Hepatocyte (in vitro differentiated cells): ENCODE measurements at regions not wholly inside any gene's neighbourhood (a gene's known extent, or its start where the extent isn't known, plus 50 kb on each side); places are given as distances from the start of the nearest gene placed in this dataset.

Experiments
- DNase-seq: peaks from one replicate; pipeline ENCODE4 v3.0.0-alpha.2; 2016; ENCODE audit warnings: low spot score
- H2AFZ ChIP-seq: fragments of 200-600 bp; sonication (generic); 2 replicates; pipeline ENCODE4 v1.6.0; 2016; ENCODE audit warnings: antibody characterized with exemption, mild to moderate bottlenecking
- H3K27ac ChIP-seq: fragments of 200-600 bp; sonication (generic); 2 replicates; pipeline ENCODE4 v1.5.1; 2016; ENCODE audit warnings: mild to moderate bottlenecking
- H3K27me3 ChIP-seq: fragments of 200-600 bp; sonication (generic); 2 replicates; pipeline ENCODE4 v1.6.1; 2016
- H3K36me3 ChIP-seq: fragments of 200-600 bp; sonication (generic); replicated peaks from 2 replicates; pipeline ENCODE4 v1.5.1; 2016; ENCODE audit warnings: low read depth; ENCODE audit not compliant: insufficient read depth
- H3K4me1 ChIP-seq: fragments of 200-600 bp; sonication (generic); 2 replicates; pipeline ENCODE4 v1.5.1; 2016; ENCODE audit warnings: mild to moderate bottlenecking, moderate library complexity; ENCODE audit not compliant: insufficient read depth
- H3K4me2 ChIP-seq: fragments of 200-600 bp; sonication (generic); 2 replicates; pipeline ENCODE4 v1.6.0; 2016
- H3K4me3 ChIP-seq: fragments of 200-600 bp; sonication (generic); 2 replicates; pipeline ENCODE4 v1.5.1; 2016; ENCODE audit warnings: mild to moderate bottlenecking
- H3K79me2 ChIP-seq: fragments of 200-600 bp; sonication (generic); 2 replicates; pipeline ENCODE4 v1.6.0; 2017; ENCODE audit warnings: mild to moderate bottlenecking
- H3K9me2 ChIP-seq: fragments of 200-600 bp; sonication (generic); replicated peaks from 2 replicates; pipeline ENCODE4 v1.6.0; 2017; ENCODE audit warnings: mild to moderate bottlenecking; ENCODE audit not compliant: insufficient read depth
- H3K9me3 ChIP-seq: fragments of 200-600 bp; sonication (generic); 2 replicates; pipeline ENCODE4 v1.5.1; 2016; ENCODE audit warnings: low read depth, mild to moderate bottlenecking
- H4K20me1 ChIP-seq: fragments of 200-600 bp; sonication (generic); 2 replicates; pipeline ENCODE4 v1.6.0; 2016; ENCODE audit warnings: mild to moderate bottlenecking; ENCODE audit not compliant: insufficient read depth, poor library complexity, severe bottlenecking
- EZH2 ChIP-seq: fragments of 200-600 bp; sonication (generic); IDR thresholded peaks from 2 replicates; pipeline ENCODE4 v1.6.1; 2016; ENCODE audit warnings: antibody characterized with exemption, mild to moderate bottlenecking, borderline replicate concordance
- EZH2phosphoT487 ChIP-seq: fragments of 200-600 bp; sonication (generic); IDR thresholded peaks from one replicate; pipeline ENCODE4 v1.6.1; 2018; ENCODE audit warnings: antibody characterized with exemption, mild to moderate bottlenecking, low read depth, moderate library complexity; ENCODE audit not compliant: unreplicated experiment, severe bottlenecking
- WGBS: methylation state at CpG from one replicate; pipeline ENCODE4 v1.1.6; 2016; ENCODE audit warnings: low lambda C conversion rate; ENCODE audit errors: missing lambda C conversion rate; 5-methylcytosine and 5-hydroxymethylcytosine counted together
- TF ChIP-seq, protein P1 (sequence below): fragments of 200-600 bp; sonication (generic); IDR thresholded peaks from 2 replicates; pipeline ENCODE4 v1.5.1; 2016; ENCODE audit warnings: antibody characterized with exemption, mild to moderate bottlenecking; ENCODE audit not compliant: poor library complexity

DNA sequence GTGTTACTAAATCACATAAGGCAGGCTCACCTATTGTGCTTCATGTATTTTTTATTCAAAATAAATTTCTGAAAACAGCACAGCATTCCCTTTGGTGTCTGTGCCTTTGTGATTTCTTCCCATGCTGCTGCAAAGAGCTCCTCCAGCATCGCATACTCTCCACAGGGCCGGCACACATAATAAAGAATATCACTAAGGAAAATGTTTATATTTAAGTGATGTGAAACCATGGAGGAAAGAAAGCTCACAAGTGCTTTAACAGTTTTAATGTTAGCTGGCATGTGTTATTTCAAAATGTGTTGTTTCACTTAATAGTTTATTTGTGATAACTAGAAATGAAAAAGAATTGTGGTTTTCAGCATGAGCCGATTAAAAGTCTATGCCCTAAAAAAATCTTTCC lies 241.3 kb upstream of the ANO3 start:
- no peaks in the 10 kb centered on the region for H3K9me2 ChIP-seq
- H4K20me1 ChIP-seq, result no peaks in the 10 kb centered on the region
- TF ChIP-seq EZH2phosphoT487 (no peak), EZH2 (no peak)
- TF ChIP-seq, protein P1, sequence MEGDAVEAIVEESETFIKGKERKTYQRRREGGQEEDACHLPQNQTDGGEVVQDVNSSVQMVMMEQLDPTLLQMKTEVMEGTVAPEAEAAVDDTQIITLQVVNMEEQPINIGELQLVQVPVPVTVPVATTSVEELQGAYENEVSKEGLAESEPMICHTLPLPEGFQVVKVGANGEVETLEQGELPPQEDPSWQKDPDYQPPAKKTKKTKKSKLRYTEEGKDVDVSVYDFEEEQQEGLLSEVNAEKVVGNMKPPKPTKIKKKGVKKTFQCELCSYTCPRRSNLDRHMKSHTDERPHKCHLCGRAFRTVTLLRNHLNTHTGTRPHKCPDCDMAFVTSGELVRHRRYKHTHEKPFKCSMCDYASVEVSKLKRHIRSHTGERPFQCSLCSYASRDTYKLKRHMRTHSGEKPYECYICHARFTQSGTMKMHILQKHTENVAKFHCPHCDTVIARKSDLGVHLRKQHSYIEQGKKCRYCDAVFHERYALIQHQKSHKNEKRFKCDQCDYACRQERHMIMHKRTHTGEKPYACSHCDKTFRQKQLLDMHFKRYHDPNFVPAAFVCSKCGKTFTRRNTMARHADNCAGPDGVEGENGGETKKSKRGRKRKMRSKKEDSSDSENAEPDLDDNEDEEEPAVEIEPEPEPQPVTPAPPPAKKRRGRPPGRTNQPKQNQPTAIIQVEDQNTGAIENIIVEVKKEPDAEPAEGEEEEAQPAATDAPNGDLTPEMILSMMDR, result no peak
- H3K4me3 ChIP-seq, result no peak overlapping the region
- no peak for DNase-seq
- 82% methylated on average over 3 of the region's 3 CpGs for WGBS
- no peaks in the 10 kb centered on the region for H3K36me3 ChIP-seq
- H3K9me3 ChIP-seq, result no peaks in the 10 kb centered on the region
- H3K4me2 ChIP-seq, result no peak overlapping the region
- H3K27ac ChIP-seq, result no peak overlapping the region
- no peak overlapping the region for H2AFZ ChIP-seq
- no peaks in the 10 kb centered on the region for H3K79me2 ChIP-seq
- H3K27me3 ChIP-seq, result no peaks in the 10 kb centered on the region
- no peaks in the 10 kb centered on the region for H3K4me1 ChIP-seq

DNA sequence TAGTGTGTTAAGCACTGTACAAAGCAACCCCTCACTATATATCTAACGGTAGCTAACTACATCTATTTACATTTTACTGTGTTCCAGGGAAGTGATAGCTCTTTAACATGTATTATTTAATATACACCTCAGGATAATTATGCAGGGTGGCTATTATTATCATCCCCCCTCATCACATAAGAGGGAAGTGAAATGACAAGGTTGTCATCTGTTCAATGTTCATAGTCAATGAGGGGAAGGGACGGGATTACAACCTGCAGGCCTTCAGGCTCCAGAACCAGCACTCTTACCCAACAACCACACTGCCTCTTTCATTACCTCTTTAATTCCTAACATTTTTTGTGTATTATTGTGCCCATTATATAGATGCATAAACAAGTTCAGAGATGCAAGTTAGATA lies 238.7 kb upstream of the ANO3 start:
- H4K20me1 ChIP-seq, result no peaks in the 10 kb centered on the region
- H3K4me3 ChIP-seq, result no peak overlapping the region
- no peaks in the 10 kb centered on the region for H3K4me1 ChIP-seq
- 98% methylated on average over 2 of the region's 2 CpGs for WGBS
- H3K4me2 ChIP-seq, result no peak overlapping the region
- H3K79me2 ChIP-seq, result no peaks in the 10 kb centered on the region
- H3K9me3 ChIP-seq, result no peaks in the 10 kb centered on the region
- H3K27me3 ChIP-seq, result no peaks in the 10 kb centered on the region
- no peak for TF ChIP-seq EZH2phosphoT487
- TF ChIP-seq EZH2, result no peak
- TF ChIP-seq, protein P1, result no peak
- H3K9me2 ChIP-seq, result no peaks in the 10 kb centered on the region
- no peak for DNase-seq
- H3K27ac ChIP-seq, result no peak overlapping the region
- no peaks in the 10 kb centered on the region for H3K36me3 ChIP-seq
- no peak overlapping the region for H2AFZ ChIP-seq

DNA sequence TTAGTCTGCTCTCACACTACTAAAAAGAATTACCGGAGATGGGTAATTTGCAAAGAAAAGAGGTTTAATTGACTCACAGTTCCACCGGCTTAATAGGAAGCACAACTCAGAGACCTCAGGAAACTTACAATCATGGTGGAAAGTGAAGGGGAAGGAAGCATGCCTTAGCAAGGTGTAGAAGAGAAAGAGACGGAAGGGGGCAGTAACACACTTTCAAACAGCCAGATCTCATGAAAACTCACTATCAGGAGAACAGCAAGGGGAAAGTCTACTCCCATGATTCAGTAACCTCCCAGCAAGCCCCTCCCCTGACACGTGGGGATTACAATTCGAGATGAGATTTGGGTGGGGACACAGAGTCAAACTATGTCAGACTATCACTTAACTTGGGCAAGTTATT lies 236.6 kb upstream of the ANO3 start:
- Histone ChIP-seq H3K9me3 (no peaks in the 10 kb centered on the region), H3K9me2 (no peaks in the 10 kb centered on the region), H3K79me2 (no peaks in the 10 kb centered on the region), H2AFZ (no peak overlapping the region), H3K4me3 (no peak overlapping the region), H3K27me3 (no peaks in the 10 kb centered on the region), H3K4me1 (no peaks in the 10 kb centered on the region), H3K36me3 (no peaks in the 10 kb centered on the region), H3K4me2 (no peak overlapping the region), H4K20me1 (no peaks in the 10 kb centered on the region), H3K27ac (no peak overlapping the region)
- WGBS, result 71% methylated on average over 5 of the region's 5 CpGs
- DNase-seq, result no peak
- TF ChIP-seq, protein P1, result no peak
- TF ChIP-seq EZH2 (no peak), EZH2phosphoT487 (no peak)

GRCh38 chr11:26096451-26096850 lies 235.5 kb upstream of the ANO3 start:
- Histone ChIP-seq H4K20me1 (no peaks in the 10 kb centered on the region), H2AFZ (no peak overlapping the region), H3K4me1 (no peaks in the 10 kb centered on the region), H3K9me3 (no peaks in the 10 kb centered on the region), H3K79me2 (no peaks in the 10 kb centered on the region), H3K27me3 (no peaks in the 10 kb centered on the region), H3K27ac (no peak overlapping the region), H3K36me3 (no peaks in the 10 kb centered on the region), H3K9me2 (no peaks in the 10 kb centered on the region), H3K4me3 (no peak overlapping the region), H3K4me2 (no peak overlapping the region)
- TF ChIP-seq EZH2, result no peak
- no peak for TF ChIP-seq EZH2phosphoT487
- TF ChIP-seq, protein P1, result no peak
- DNase-seq, result no peak
- WGBS, result 69% methylated on average over 6 of the region's 6 CpGs
